Sigmoid colon (tissue), 4 donors: ENCODE measurements at regions not wholly inside any gene's neighbourhood (a gene's known extent, or its start where the extent isn't known, plus 50 kb on each side); places are given as distances from the start of the nearest gene placed in this dataset.
"Not testable (repeated sequence)": the region's sequence is repeated elsewhere in the genome, so short reads cannot be mapped to it uniquely, and the experiment has no call there.

Experiments
- EP300 ChIP-seq, 4 donors: sonication (generic); formaldehyde crosslinking; IDR thresholded peaks; one replicate each; pipeline ENCODE4 v1.6.1; 2017; ENCODE audit warnings: antibody characterized with exemption in 4 of 4
- TF ChIP-seq, protein P1 (sequence below), 4 experiments: fragments of 450-650 bp in 3 of 4; fragments of 200-600 bp in 1 of 4; IDR thresholded peaks; one replicate each; pipeline ENCODE4 v1.5.1; 2016 to 2019; ENCODE audit warnings: antibody characterized with exemption in 4 of 4, mild to moderate bottlenecking in 3 of 4, moderate library complexity in 2 of 4

DNA sequence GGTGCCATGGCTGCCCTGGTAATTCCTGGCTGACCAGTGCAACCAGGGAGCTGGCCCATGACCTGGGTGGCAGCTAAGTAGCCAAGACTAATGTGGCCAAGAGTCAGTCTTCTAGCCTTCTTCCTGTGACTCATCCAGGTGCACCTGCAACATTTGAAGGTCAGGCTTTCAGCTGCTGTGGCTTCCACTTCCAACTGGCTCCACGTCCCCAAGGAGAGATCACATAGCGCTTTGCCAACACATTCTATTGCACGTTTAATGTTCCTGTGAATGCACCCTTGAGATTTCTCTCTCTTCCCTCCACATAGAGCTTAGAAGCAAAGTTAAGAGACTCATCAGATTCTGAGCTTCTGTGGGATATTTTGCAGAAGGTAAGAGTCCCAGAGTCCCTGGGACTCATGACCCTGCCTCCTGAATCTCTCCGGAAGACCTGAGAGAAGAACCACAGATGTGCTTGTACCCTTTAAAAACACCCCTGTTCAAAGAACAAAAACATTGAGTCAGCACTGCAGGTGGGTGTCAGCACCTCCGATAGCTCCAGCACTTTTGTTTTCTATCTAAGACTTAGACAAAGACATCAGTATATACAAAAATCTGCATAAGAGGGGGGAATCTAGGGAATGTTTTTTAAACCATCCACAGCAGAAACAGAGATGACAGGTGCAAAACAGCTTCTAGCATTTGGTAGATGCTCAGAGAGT lies 88.5 kb upstream of the DRD5 start:
- TF ChIP-seq, protein P1, sequence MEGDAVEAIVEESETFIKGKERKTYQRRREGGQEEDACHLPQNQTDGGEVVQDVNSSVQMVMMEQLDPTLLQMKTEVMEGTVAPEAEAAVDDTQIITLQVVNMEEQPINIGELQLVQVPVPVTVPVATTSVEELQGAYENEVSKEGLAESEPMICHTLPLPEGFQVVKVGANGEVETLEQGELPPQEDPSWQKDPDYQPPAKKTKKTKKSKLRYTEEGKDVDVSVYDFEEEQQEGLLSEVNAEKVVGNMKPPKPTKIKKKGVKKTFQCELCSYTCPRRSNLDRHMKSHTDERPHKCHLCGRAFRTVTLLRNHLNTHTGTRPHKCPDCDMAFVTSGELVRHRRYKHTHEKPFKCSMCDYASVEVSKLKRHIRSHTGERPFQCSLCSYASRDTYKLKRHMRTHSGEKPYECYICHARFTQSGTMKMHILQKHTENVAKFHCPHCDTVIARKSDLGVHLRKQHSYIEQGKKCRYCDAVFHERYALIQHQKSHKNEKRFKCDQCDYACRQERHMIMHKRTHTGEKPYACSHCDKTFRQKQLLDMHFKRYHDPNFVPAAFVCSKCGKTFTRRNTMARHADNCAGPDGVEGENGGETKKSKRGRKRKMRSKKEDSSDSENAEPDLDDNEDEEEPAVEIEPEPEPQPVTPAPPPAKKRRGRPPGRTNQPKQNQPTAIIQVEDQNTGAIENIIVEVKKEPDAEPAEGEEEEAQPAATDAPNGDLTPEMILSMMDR (IDR thresholded peaks at IDR 0.05): not testable (repeated sequence)
- TF ChIP-seq EP300 (IDR thresholded peaks at IDR 0.05): not testable (repeated sequence)
